BE2C (cell line): ENCODE measurements at regions not wholly inside any gene's neighbourhood (a gene's known extent, or its start where the extent isn't known, plus 50 kb on each side); places are given as distances from the start of the nearest gene placed in this dataset.

Experiments
- DNase-seq: peaks from one replicate; pipeline ENCODE4 v3.0.0-alpha.2; 2020
- H3K27me3 ChIP-seq: fragments of 250-450 bp; sonication (Bioruptor Pico); 2 replicates; pipeline ENCODE4 v1.5.1; 2020; ENCODE audit warnings: mild to moderate bottlenecking
- H3K36me3 ChIP-seq: fragments of 250-450 bp; sonication (Bioruptor Pico); 2 replicates; pipeline ENCODE4 v1.5.1; 2020; ENCODE audit warnings: mild to moderate bottlenecking
- H3K4me1 ChIP-seq: fragments of 250-450 bp; sonication (Bioruptor Pico); 2 replicates; pipeline ENCODE4 v1.5.1; 2020
- H3K4me3 ChIP-seq: 2 replicates; pipeline ENCODE4 v1.5.1; 2011; ENCODE audit warnings: low read depth, low read length
- H3K9me3 ChIP-seq: fragments of 250-450 bp; sonication (Bioruptor Pico); 2 replicates; pipeline ENCODE4 v1.5.1; 2020
- CTCF ChIP-seq: IDR thresholded peaks from 2 replicates; pipeline ENCODE4 v1.5.1; 2012; ENCODE audit warnings: mild to moderate bottlenecking, low read depth, low read length

- H3K9me3 ChIP-seq: no peaks in the 10 kb centered on the region
- peaks cover 3% of the 10 kb centered on the region for H3K4me1 ChIP-seq
- DNase-seq: no peak
- no peaks in the 10 kb centered on the region for H3K27me3 ChIP-seq
- TF ChIP-seq CTCF: no peak
- H3K36me3 ChIP-seq: no peaks in the 10 kb centered on the region
- no peak overlapping the region for H3K4me3 ChIP-seq
Observed at GRCh38 chr5:56451742-56452141, 218.6 kb upstream of the ANKRD55 start.

- TF ChIP-seq CTCF: no peak
- Histone ChIP-seq H3K4me1 (peaks cover 3% of the 10 kb centered on the region), H3K27me3 (no peaks in the 10 kb centered on the region), H3K36me3 (no peaks in the 10 kb centered on the region), H3K4me3 (no peak overlapping the region), H3K9me3 (no peaks in the 10 kb centered on the region)
- no peak for DNase-seq
Observed at GRCh38 chr5:56450766-56451165, 217.6 kb upstream of the ANKRD55 start.

GRCh38 chr5:56449071-56449640 is 216.0 kb upstream of the ANKRD55 start:
- no peak for DNase-seq
- no peaks in the 10 kb centered on the region for H3K9me3 ChIP-seq
- TF ChIP-seq CTCF: no peak
- H3K4me1 ChIP-seq: peaks cover 3% of the 10 kb centered on the region
- H3K4me3 ChIP-seq: no peak overlapping the region
- no peaks in the 10 kb centered on the region for H3K36me3 ChIP-seq
- H3K27me3 ChIP-seq: no peaks in the 10 kb centered on the region

GRCh38 chr5:56447656-56448055 is 214.5 kb upstream of the ANKRD55 start:
- no peaks in the 10 kb centered on the region; the same call in 1 of the 2 replicates for H3K4me1 ChIP-seq
- no peak for DNase-seq
- H3K4me3 ChIP-seq: no peak overlapping the region
- no peaks in the 10 kb centered on the region for H3K36me3 ChIP-seq
- no peak for TF ChIP-seq CTCF
- no peaks in the 10 kb centered on the region for H3K9me3 ChIP-seq
- H3K27me3 ChIP-seq: no peaks in the 10 kb centered on the region

- Histone ChIP-seq H3K36me3 (no peaks in the 10 kb centered on the region), H3K9me3 (no peaks in the 10 kb centered on the region)
- TF ChIP-seq CTCF: no peak
Observed at GRCh38 chr5:56447232-56447631, 214.1 kb upstream of the ANKRD55 start.

GRCh38 chr5:56446728-56447127 is 213.6 kb upstream of the ANKRD55 start:
- Histone ChIP-seq H3K27me3 (no peaks in the 10 kb centered on the region), H3K9me3 (no peaks in the 10 kb centered on the region), H3K4me1 (no peaks in the 10 kb centered on the region), H3K36me3 (no peaks in the 10 kb centered on the region), H3K4me3 (no peak overlapping the region)
- no peak for DNase-seq
- no peak for TF ChIP-seq CTCF

More at GRCh38 chr5:56447232-56447631, 214.1 kb upstream of the ANKRD55 start:
- H3K4me3 ChIP-seq: no peak overlapping the region
- no peaks in the 10 kb centered on the region for H3K4me1 ChIP-seq
- no peaks in the 10 kb centered on the region for H3K27me3 ChIP-seq
- DNase-seq: no peak
